OCI-LY7 (cell line): ENCODE measurements at regions not wholly inside any gene's neighbourhood (a gene's known extent, or its start where the extent isn't known, plus 50 kb on each side); places are given as distances from the start of the nearest gene placed in this dataset.
"Not testable (repeated sequence)": the region's sequence is repeated elsewhere in the genome, so short reads cannot be mapped to it uniquely, and the experiment has no call there.

Experiments used
- EZH2phosphoT487 ChIP-seq: fragments of 200-600 bp; sonication (generic); IDR thresholded peaks from 2 replicates; pipeline ENCODE4 v1.6.1; 2018; ENCODE audit warnings: low read depth, borderline replicate concordance, mild to moderate bottlenecking, mixed run types, antibody characterized with exemption, low read length, moderate library complexity, mixed read lengths
- TF ChIP-seq, protein P1 (sequence below): fragments of 200-600 bp; sonication (generic); conservative IDR thresholded peaks from 2 replicates; pipeline ENCODE4 v1.5.1; 2014; ENCODE audit warnings: mild to moderate bottlenecking, antibody characterized with exemption, low read length, moderate library complexity, mixed read lengths

DNA sequence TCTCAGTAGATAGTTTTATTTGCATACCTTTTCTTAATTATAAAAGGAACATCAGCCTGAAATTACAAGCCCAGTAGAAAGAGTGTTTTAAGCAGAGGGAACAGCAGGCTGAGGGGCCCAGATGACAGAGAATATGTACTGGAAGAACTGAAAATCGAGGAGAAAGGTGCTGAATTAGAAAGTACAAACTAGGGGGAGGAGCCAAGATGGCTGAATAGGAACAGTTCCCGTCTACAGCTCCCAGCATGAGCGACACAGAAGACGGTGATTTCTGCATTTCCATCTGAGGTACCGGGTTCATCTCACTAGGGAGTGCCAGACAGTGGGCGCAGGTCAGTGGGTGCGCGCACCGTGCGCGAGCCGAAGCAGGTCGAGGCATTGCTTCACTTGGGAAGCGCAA is 64.1 kb upstream of the OR5P2 start:
- TF ChIP-seq, protein P1, sequence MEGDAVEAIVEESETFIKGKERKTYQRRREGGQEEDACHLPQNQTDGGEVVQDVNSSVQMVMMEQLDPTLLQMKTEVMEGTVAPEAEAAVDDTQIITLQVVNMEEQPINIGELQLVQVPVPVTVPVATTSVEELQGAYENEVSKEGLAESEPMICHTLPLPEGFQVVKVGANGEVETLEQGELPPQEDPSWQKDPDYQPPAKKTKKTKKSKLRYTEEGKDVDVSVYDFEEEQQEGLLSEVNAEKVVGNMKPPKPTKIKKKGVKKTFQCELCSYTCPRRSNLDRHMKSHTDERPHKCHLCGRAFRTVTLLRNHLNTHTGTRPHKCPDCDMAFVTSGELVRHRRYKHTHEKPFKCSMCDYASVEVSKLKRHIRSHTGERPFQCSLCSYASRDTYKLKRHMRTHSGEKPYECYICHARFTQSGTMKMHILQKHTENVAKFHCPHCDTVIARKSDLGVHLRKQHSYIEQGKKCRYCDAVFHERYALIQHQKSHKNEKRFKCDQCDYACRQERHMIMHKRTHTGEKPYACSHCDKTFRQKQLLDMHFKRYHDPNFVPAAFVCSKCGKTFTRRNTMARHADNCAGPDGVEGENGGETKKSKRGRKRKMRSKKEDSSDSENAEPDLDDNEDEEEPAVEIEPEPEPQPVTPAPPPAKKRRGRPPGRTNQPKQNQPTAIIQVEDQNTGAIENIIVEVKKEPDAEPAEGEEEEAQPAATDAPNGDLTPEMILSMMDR: not testable (repeated sequence)
- TF ChIP-seq EZH2phosphoT487: not testable (repeated sequence)
